Chondrocyte (in vitro differentiated cells): ENCODE measurements at regions not wholly inside any gene's neighbourhood (a gene's known extent, or its start where the extent isn't known, plus 50 kb on each side); places are given as distances from the start of the nearest gene placed in this dataset.

ENCODE experiments used
- DNase-seq: peaks from one replicate; pipeline ENCODE4 v3.0.0; 2021; ENCODE audit warnings: mixed read lengths, low spot score
- H3K27ac Mint-ChIP-seq: one replicate; pipeline ENCODE4 v1.8.0; 2021; ENCODE audit warnings: mild to moderate bottlenecking, moderate library complexity, mixed read lengths; ENCODE audit not compliant: unreplicated experiment
- H3K27me3 Mint-ChIP-seq: 2 replicates; pipeline ENCODE4 v1.8.0; 2021; ENCODE audit warnings: low read depth, mixed read lengths
- H3K36me3 Mint-ChIP-seq: 2 replicates; pipeline ENCODE4 v1.8.0; 2021; ENCODE audit warnings: low read depth, mixed read lengths
- H3K4me1 Mint-ChIP-seq: 2 replicates; pipeline ENCODE4 v1.8.0; 2021; ENCODE audit warnings: low read depth, mild to moderate bottlenecking, mixed read lengths
- H3K4me3 Mint-ChIP-seq: one replicate; pipeline ENCODE4 v1.8.0; 2021; ENCODE audit warnings: mild to moderate bottlenecking, moderate library complexity, mixed read lengths; ENCODE audit not compliant: unreplicated experiment
- H3K9me3 Mint-ChIP-seq: 2 replicates; pipeline ENCODE4 v1.8.0; 2021; ENCODE audit warnings: low read depth, mixed read lengths
- CTCF ChIP-seq: fragments of 200-600 bp; sonication (generic); IDR thresholded peaks from 2 replicates; pipeline ENCODE4 v1.5.0; 2021; ENCODE audit warnings: antibody characterized with exemption, mild to moderate bottlenecking, moderate library complexity

- no peak overlapping the region for H3K4me3 Mint-ChIP-seq
- no peak for DNase-seq
- H3K4me1 Mint-ChIP-seq = no peaks in the 10 kb centered on the region
- H3K27me3 Mint-ChIP-seq = peaks cover 1% of the 10 kb centered on the region
- no peak overlapping the region for H3K27ac Mint-ChIP-seq
- TF ChIP-seq CTCF = no peak
- H3K36me3 Mint-ChIP-seq = no peaks in the 10 kb centered on the region
- no peaks in the 10 kb centered on the region for H3K9me3 Mint-ChIP-seq
These were observed 324.3 kb upstream of the MEIS1 start for GRCh38 chr2:66110608-66111007.

GRCh38 chr2:66110086-66110485, 324.8 kb upstream of the MEIS1 start:
- H3K4me3 Mint-ChIP-seq = no peak overlapping the region
- H3K27ac Mint-ChIP-seq = no peak overlapping the region
- H3K27me3 Mint-ChIP-seq = peaks cover 1% of the 10 kb centered on the region
- DNase-seq = no peak
- H3K9me3 Mint-ChIP-seq = no peaks in the 10 kb centered on the region
- H3K36me3 Mint-ChIP-seq = no peaks in the 10 kb centered on the region
- TF ChIP-seq CTCF = no peak
- H3K4me1 Mint-ChIP-seq = no peaks in the 10 kb centered on the region

GRCh38 chr2:66109419-66109818, 325.5 kb upstream of the MEIS1 start:
- Mint-ChIP-seq H3K36me3 (no peaks in the 10 kb centered on the region), H3K9me3 (no peaks in the 10 kb centered on the region), H3K27me3 (peaks cover 1% of the 10 kb centered on the region), H3K4me1 (no peaks in the 10 kb centered on the region), H3K27ac (no peak overlapping the region), H3K4me3 (no peak overlapping the region)
- no peak for TF ChIP-seq CTCF
- no peak for DNase-seq

- Mint-ChIP-seq H3K4me3 (no peak overlapping the region), H3K9me3 (no peaks in the 10 kb centered on the region), H3K27ac (no peak overlapping the region), H3K27me3 (peaks cover 1% of the 10 kb centered on the region), H3K36me3 (no peaks in the 10 kb centered on the region), H3K4me1 (no peaks in the 10 kb centered on the region)
- DNase-seq = no peak
- TF ChIP-seq CTCF = no peak
These were observed 329.7 kb upstream of the MEIS1 start for GRCh38 chr2:66105066-66105753.

GRCh38 chr2:66103581-66103980, 331.3 kb upstream of the MEIS1 start:
- Mint-ChIP-seq H3K27ac (no peak overlapping the region), H3K36me3 (no peaks in the 10 kb centered on the region), H3K4me1 (no peaks in the 10 kb centered on the region), H3K27me3 (peaks cover 1% of the 10 kb centered on the region), H3K4me3 (no peak overlapping the region), H3K9me3 (no peaks in the 10 kb centered on the region)
- no peak for DNase-seq
- no peak for TF ChIP-seq CTCF
